ENCODE measurements at regions not wholly inside any gene's neighbourhood (a gene's known extent, or its start where the extent isn't known, plus 50 kb on each side); places are given as distances from the start of the nearest gene placed in this dataset.

GRCh38 chr3:24853685-24854490 lies 359.2 kb upstream of the THRB start:
- no TSS peak for BruUV-seq (replicated peaks)
- no peaks in the 10 kb centered on the region for H3K36me3 ChIP-seq (ENCODE audit: control insufficient read depth, insufficient read depth, low read length)
- no peaks in the 10 kb centered on the region for H3K36me3 Mint-ChIP-seq (ENCODE audit: insufficient read depth, unreplicated experiment)
- no peak for DNase-seq
- peaks cover 4% of the 10 kb centered on the region for H3K27me3 Mint-ChIP-seq (ENCODE audit: insufficient read depth, unreplicated experiment)
- H3K4me3 Mint-ChIP-seq (ENCODE audit: unreplicated experiment): no peak overlapping the region
- no peaks in the 10 kb centered on the region for H3K4me1 ChIP-seq
- H3K4me3 ChIP-seq (ENCODE audit: low read depth, low read length): no peak overlapping the region
- POLR2A ChIA-PET: no interaction called here
- no peaks in the 10 kb centered on the region for H3K9me3 Mint-ChIP-seq (ENCODE audit: unreplicated experiment)
- no peak overlapping the region for H3K27ac Mint-ChIP-seq (ENCODE audit: unreplicated experiment)
- no peaks in the 10 kb centered on the region; the same call in 1 of the 2 replicates for H3K27me3 ChIP-seq (replicated peaks; ENCODE audit: control insufficient read depth, insufficient read depth, low read length)
- TF ChIP-seq, protein P1, sequence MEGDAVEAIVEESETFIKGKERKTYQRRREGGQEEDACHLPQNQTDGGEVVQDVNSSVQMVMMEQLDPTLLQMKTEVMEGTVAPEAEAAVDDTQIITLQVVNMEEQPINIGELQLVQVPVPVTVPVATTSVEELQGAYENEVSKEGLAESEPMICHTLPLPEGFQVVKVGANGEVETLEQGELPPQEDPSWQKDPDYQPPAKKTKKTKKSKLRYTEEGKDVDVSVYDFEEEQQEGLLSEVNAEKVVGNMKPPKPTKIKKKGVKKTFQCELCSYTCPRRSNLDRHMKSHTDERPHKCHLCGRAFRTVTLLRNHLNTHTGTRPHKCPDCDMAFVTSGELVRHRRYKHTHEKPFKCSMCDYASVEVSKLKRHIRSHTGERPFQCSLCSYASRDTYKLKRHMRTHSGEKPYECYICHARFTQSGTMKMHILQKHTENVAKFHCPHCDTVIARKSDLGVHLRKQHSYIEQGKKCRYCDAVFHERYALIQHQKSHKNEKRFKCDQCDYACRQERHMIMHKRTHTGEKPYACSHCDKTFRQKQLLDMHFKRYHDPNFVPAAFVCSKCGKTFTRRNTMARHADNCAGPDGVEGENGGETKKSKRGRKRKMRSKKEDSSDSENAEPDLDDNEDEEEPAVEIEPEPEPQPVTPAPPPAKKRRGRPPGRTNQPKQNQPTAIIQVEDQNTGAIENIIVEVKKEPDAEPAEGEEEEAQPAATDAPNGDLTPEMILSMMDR (IDR thresholded peaks at IDR 0.05; ENCODE audit: insufficient read depth in 1 of 2, low read depth in 1 of 2, low read length in 1 of 2, severe bottlenecking in 1 of 2, unreplicated experiment in 1 of 2): no peak
- CTCF ChIA-PET: no interaction called here
- H3K9me3 ChIP-seq: no peaks in the 10 kb centered on the region
- intact Hi-C loops (cut with micrococcal nuclease; ENCODE audit: unreplicated experiment): no loop called here
- no peaks in the 10 kb centered on the region for H3K4me1 Mint-ChIP-seq (ENCODE audit: low read depth, unreplicated experiment)

- BruUV-seq (replicated peaks): no TSS peak
- TF ChIP-seq, protein P1 (IDR thresholded peaks at IDR 0.05; ENCODE audit: insufficient read depth in 1 of 2, low read depth in 1 of 2, low read length in 1 of 2, severe bottlenecking in 1 of 2, unreplicated experiment in 1 of 2): no peak
- intact Hi-C loops (cut with micrococcal nuclease; ENCODE audit: unreplicated experiment): no loop called here
- ChIA-PET CTCF (no interaction called here), POLR2A (no interaction called here)
- H3K27me3 ChIP-seq (replicated peaks; ENCODE audit: control insufficient read depth, insufficient read depth, low read length): no peaks in the 10 kb centered on the region; the same call in 1 of the 2 replicates
- Mint-ChIP-seq H3K9me3 (ENCODE audit: unreplicated experiment) (no peaks in the 10 kb centered on the region), H3K27me3 (ENCODE audit: insufficient read depth, unreplicated experiment) (peaks cover 4% of the 10 kb centered on the region), H3K4me3 (ENCODE audit: unreplicated experiment) (no peak overlapping the region), H3K4me1 (ENCODE audit: low read depth, unreplicated experiment) (no peaks in the 10 kb centered on the region), H3K27ac (ENCODE audit: unreplicated experiment) (no peak overlapping the region), H3K36me3 (ENCODE audit: insufficient read depth, unreplicated experiment) (no peaks in the 10 kb centered on the region)
- no peaks in the 10 kb centered on the region for H3K9me3 ChIP-seq
- no peaks in the 10 kb centered on the region for H3K4me1 ChIP-seq
- H3K4me3 ChIP-seq (ENCODE audit: low read depth, low read length): no peak overlapping the region
- H3K36me3 ChIP-seq (ENCODE audit: control insufficient read depth, insufficient read depth, low read length): no peaks in the 10 kb centered on the region
- no peak for DNase-seq
Observed at GRCh38 chr3:24854748-24855147, 360.1 kb upstream of the THRB start.

DNA sequence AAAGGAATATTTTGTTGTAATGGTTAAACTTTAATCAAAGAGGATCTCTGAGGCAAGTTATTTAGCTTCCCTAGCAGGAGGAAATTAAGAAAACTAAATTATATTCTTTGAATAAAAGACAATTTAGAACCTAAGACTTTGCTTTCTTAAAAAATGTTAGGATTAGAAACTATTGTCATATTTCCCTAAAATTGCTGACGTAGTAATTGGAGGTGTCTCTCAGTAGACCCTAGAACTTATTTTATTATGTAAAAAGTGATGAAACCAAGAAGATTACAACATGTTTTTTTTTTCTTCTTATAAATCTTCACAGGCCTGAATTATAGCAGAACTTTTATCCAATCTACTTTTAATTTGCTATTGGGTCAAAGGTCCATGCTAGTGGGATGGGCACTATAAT lies 363.3 kb upstream of the THRB start:
- Histone ChIP-seq H3K4me3 (ENCODE audit: low read depth, low read length) (no peak overlapping the region), H3K4me1 (no peaks in the 10 kb centered on the region), H3K36me3 (ENCODE audit: control insufficient read depth, insufficient read depth, low read length) (no peaks in the 10 kb centered on the region), H3K9me3 (no peaks in the 10 kb centered on the region), H3K27me3 (replicated peaks; ENCODE audit: control insufficient read depth, insufficient read depth, low read length) (no peaks in the 10 kb centered on the region; the same call in 1 of the 2 replicates)
- CTCF ChIA-PET: no interaction called here
- no peak overlapping the region for H3K4me3 Mint-ChIP-seq (ENCODE audit: unreplicated experiment)
- H3K27me3 Mint-ChIP-seq (ENCODE audit: insufficient read depth, unreplicated experiment): no peaks in the 10 kb centered on the region
- H3K4me1 Mint-ChIP-seq (ENCODE audit: low read depth, unreplicated experiment): no peaks in the 10 kb centered on the region
- H3K9me3 Mint-ChIP-seq (ENCODE audit: unreplicated experiment): no peaks in the 10 kb centered on the region
- POLR2A ChIA-PET: no interaction called here
- TF ChIP-seq, protein P1 (IDR thresholded peaks at IDR 0.05; ENCODE audit: insufficient read depth in 1 of 2, low read depth in 1 of 2, low read length in 1 of 2, severe bottlenecking in 1 of 2, unreplicated experiment in 1 of 2): no peak
- H3K27ac Mint-ChIP-seq (ENCODE audit: unreplicated experiment): no peak overlapping the region
- no peak for DNase-seq
- no TSS peak for BruUV-seq (replicated peaks)
- intact Hi-C loops (cut with micrococcal nuclease; ENCODE audit: unreplicated experiment): no loop called here
- no peaks in the 10 kb centered on the region for H3K36me3 Mint-ChIP-seq (ENCODE audit: insufficient read depth, unreplicated experiment)

Measured in Caco-2 (cell line).